WTC11 (cell line): ENCODE measurements at regions not wholly inside any gene's neighbourhood (a gene's known extent, or its start where the extent isn't known, plus 50 kb on each side); places are given as distances from the start of the nearest gene placed in this dataset.
A peak's percentile ranks its signal among the peaks of the same experiment; 100 is the strongest.
"Not testable (repeated sequence)": the region's sequence is repeated elsewhere in the genome, so short reads cannot be mapped to it uniquely, and the experiment has no call there.

Experiments
- ATAC-seq: fragments of 200-7000 bp; cut with Tn5 transposase; 2 replicates; pipeline ENCODE4 v1.10.0; 2021; ENCODE audit warnings: mild to moderate bottlenecking, moderate library complexity
- CTCF ChIA-PET: fragments of 300-600 bp; sonication (Branson Sonifier 250); formaldehyde crosslinking; loops from one replicate; lab custom pipeline; 2021; ENCODE audit warnings: antibody characterized with exemption; lab: Charles Lee
- POLR2A ChIA-PET: fragments of 350-600 bp; sonication (Branson Sonifier 250); formaldehyde crosslinking; loops from one replicate; lab custom pipeline; 2021; ENCODE audit warnings: antibody characterized with exemption; lab: Charles Lee
- DNase-seq: peaks from one replicate; pipeline ENCODE4 v3.0.0; 2021; ENCODE audit warnings: low spot score
- H3K27ac Mint-ChIP-seq: 2 replicates; pipeline ENCODE4 v1.8.0; 2021; ENCODE audit warnings: mixed read lengths
- H3K27me3 Mint-ChIP-seq: 2 replicates; pipeline ENCODE4 v1.8.0; 2021; ENCODE audit warnings: low read depth, mild to moderate bottlenecking, moderate library complexity, mixed read lengths
- H3K36me3 Mint-ChIP-seq: 2 replicates; pipeline ENCODE4 v1.8.0; 2021; ENCODE audit warnings: mixed read lengths
- H3K4me1 Mint-ChIP-seq: 2 replicates; pipeline ENCODE4 v1.8.0; 2022; ENCODE audit warnings: mixed read lengths
- H3K4me3 Mint-ChIP-seq: 2 replicates; pipeline ENCODE4 v1.8.0; 2021; ENCODE audit warnings: mild to moderate bottlenecking, moderate library complexity, mixed read lengths
- H3K9me3 Mint-ChIP-seq: 2 replicates; pipeline ENCODE4 v1.8.0; 2021; ENCODE audit warnings: mixed read lengths
- CREM ChIP-seq: sonication (generic); formaldehyde crosslinking; IDR thresholded peaks from 2 replicates; pipeline ENCODE4 v1.8.1; 2022; ENCODE audit warnings: mild to moderate bottlenecking, missing genetic modification reagents, moderate library complexity
- CTCF ChIP-seq: fragments of 200-600 bp; IDR thresholded peaks from 2 replicates; pipeline ENCODE4 v1.8.0; 2022; ENCODE audit warnings: antibody characterized with exemption
- E2F4 ChIP-seq: sonication (generic); formaldehyde crosslinking; IDR thresholded peaks from 2 replicates; pipeline ENCODE4 v1.8.1; 2022; ENCODE audit warnings: low read depth, mild to moderate bottlenecking, moderate library complexity, missing genetic modification reagents, borderline replicate concordance
- ESRRA ChIP-seq: sonication (generic); formaldehyde crosslinking; IDR thresholded peaks from 2 replicates; pipeline ENCODE4 v1.8.1; 2022; ENCODE audit warnings: mild to moderate bottlenecking, missing genetic modification reagents, borderline replicate concordance
- ETV6 ChIP-seq: sonication (generic); formaldehyde crosslinking; IDR thresholded peaks from 2 replicates; pipeline ENCODE4 v1.8.1; 2022; ENCODE audit warnings: mild to moderate bottlenecking, missing genetic modification reagents
- FOXK1 ChIP-seq: sonication (generic); formaldehyde crosslinking; IDR thresholded peaks from 2 replicates; pipeline ENCODE4 v1.8.0; 2022; ENCODE audit warnings: mild to moderate bottlenecking, moderate library complexity, missing genetic modification reagents
- GABPB1 ChIP-seq: sonication (generic); formaldehyde crosslinking; IDR thresholded peaks from 2 replicates; pipeline ENCODE4 v1.8.1; 2023; ENCODE audit warnings: mild to moderate bottlenecking, missing genetic modification reagents
- GTF2I ChIP-seq: fragments of 250-450 bp; sonication (Bioruptor Pico); conservative IDR thresholded peaks from 2 replicates; pipeline ENCODE4 v1.4.0; 2021; ENCODE audit warnings: mild to moderate bottlenecking
- HMGA2 ChIP-seq: fragments of 250-450 bp; sonication (Bioruptor Pico); IDR thresholded peaks from 2 replicates; pipeline ENCODE4 v1.4.0; 2021; ENCODE audit warnings: mild to moderate bottlenecking, moderate library complexity
- IRF1 ChIP-seq: sonication (generic); formaldehyde crosslinking; IDR thresholded peaks from 2 replicates; pipeline ENCODE4 v1.8.0; 2023; ENCODE audit warnings: missing genetic modification reagents
- IRF2 ChIP-seq: sonication (generic); formaldehyde crosslinking; IDR thresholded peaks from 2 replicates; pipeline ENCODE4 v1.8.0; 2022; ENCODE audit warnings: low read depth, missing genetic modification reagents, borderline replicate concordance
- JAZF1 ChIP-seq: fragments of 250-450 bp; sonication (Bioruptor Pico); IDR thresholded peaks from 2 replicates; pipeline ENCODE4 v1.9.0; 2021; ENCODE audit warnings: moderate library complexity, mild to moderate bottlenecking, inconsistent platforms
- NR2C2 ChIP-seq: sonication (generic); formaldehyde crosslinking; IDR thresholded peaks from 2 replicates; pipeline ENCODE4 v1.8.0; 2022; ENCODE audit warnings: mild to moderate bottlenecking, missing genetic modification reagents
- NR3C1 ChIP-seq: sonication (generic); formaldehyde crosslinking; conservative IDR thresholded peaks from 2 replicates; pipeline ENCODE4 v1.8.1; 2023; ENCODE audit warnings: low read depth, mild to moderate bottlenecking, missing genetic modification reagents
- PRRX2 ChIP-seq: fragments of 250-450 bp; sonication (Bioruptor Pico); IDR thresholded peaks from 2 replicates; pipeline ENCODE4 v1.8.0; 2021; ENCODE audit warnings: mild to moderate bottlenecking
- SOX15 ChIP-seq: fragments of 250-450 bp; sonication (Bioruptor Pico); IDR thresholded peaks from 2 replicates; pipeline ENCODE4 v1.9.0; 2021; ENCODE audit warnings: mild to moderate bottlenecking
- SP1 ChIP-seq: sonication (generic); formaldehyde crosslinking; conservative IDR thresholded peaks from 2 replicates; pipeline ENCODE4 v1.8.1; 2022; ENCODE audit warnings: missing genetic modification reagents
- USF1 ChIP-seq: sonication (generic); formaldehyde crosslinking; IDR thresholded peaks from 2 replicates; pipeline ENCODE4 v1.8.0; 2022; ENCODE audit warnings: mild to moderate bottlenecking, missing genetic modification reagents
- ZBTB43 ChIP-seq: sonication (generic); formaldehyde crosslinking; IDR thresholded peaks from 2 replicates; pipeline ENCODE4 v1.8.1; 2023; ENCODE audit warnings: mild to moderate bottlenecking, missing genetic modification reagents
- ZNF281 ChIP-seq: sonication (generic); formaldehyde crosslinking; IDR thresholded peaks from 2 replicates; pipeline ENCODE4 v1.8.0; 2023; ENCODE audit warnings: mild to moderate bottlenecking, missing genetic modification reagents
- ZNF317 ChIP-seq: sonication (generic); formaldehyde crosslinking; IDR thresholded peaks from 2 replicates; pipeline ENCODE4 v1.8.1; 2023; ENCODE audit warnings: low read depth, mild to moderate bottlenecking, moderate library complexity, missing genetic modification reagents, borderline replicate concordance
- ZNF416 ChIP-seq: fragments of 250-450 bp; sonication (Bioruptor Pico); IDR thresholded peaks from 2 replicates; pipeline ENCODE4 v1.9.0; 2021; ENCODE audit warnings: mild to moderate bottlenecking, inconsistent platforms
- TF ChIP-seq, protein P1 (sequence below): sonication (generic); formaldehyde crosslinking; IDR thresholded peaks from 2 replicates; pipeline ENCODE4 v1.8.1; 2023; ENCODE audit warnings: mild to moderate bottlenecking, missing genetic modification reagents, moderate library complexity
- TF ChIP-seq, protein P2 (sequence below): sonication (generic); formaldehyde crosslinking; IDR thresholded peaks from 2 replicates; pipeline ENCODE4 v1.8.1; 2022; ENCODE audit warnings: mild to moderate bottlenecking, moderate library complexity, missing genetic modification reagents

DNA sequence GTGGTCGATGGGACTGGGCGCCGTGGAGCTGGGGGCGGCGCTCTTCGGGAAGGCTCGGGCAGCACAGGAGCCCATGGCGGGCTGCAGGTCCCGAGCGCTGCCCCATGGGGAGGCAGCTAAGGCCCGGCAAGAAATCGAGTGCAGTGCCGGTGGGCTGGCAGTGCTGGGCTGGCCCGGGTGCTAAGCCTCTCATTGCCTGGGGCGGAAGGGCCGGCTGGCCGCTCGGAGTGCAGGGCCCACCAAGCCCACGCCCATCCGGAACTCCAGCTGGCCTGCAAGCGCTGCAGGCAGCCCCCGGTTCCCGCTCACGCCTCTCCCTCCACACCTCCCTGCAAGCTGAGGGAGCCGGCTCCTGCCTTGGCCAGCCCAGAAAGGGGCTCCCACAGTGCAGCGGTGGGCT, 748.4 kb upstream of the NRXN1 start:
- Mint-ChIP-seq H3K36me3 (peaks cover 3% of the 10 kb centered on the region), H3K4me1 (no peaks in the 10 kb centered on the region), H3K27ac (no peak overlapping the region), H3K4me3 (no peak overlapping the region), H3K27me3 (no peaks in the 10 kb centered on the region), H3K9me3 (peaks cover 5% of the 10 kb centered on the region)
- ATAC-seq (no peak), DNase-seq (no peak)
- ChIA-PET CTCF (no interaction called here), POLR2A (no interaction called here)
- TF ChIP-seq USF1 (CRISPR knock-in tag) = no peak
- TF ChIP-seq, protein P1, sequence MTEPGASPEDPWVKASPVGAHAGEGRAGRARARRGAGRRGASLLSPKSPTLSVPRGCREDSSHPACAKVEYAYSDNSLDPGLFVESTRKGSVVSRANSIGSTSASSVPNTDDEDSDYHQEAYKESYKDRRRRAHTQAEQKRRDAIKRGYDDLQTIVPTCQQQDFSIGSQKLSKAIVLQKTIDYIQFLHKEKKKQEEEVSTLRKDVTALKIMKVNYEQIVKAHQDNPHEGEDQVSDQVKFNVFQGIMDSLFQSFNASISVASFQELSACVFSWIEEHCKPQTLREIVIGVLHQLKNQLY (CRISPR knock-in tag) = no peak
- no peak for TF ChIP-seq NR3C1
- TF ChIP-seq ZNF317 = no peak
- no peak for TF ChIP-seq IRF1 (CRISPR knock-in tag)
- TF ChIP-seq, protein P2, sequence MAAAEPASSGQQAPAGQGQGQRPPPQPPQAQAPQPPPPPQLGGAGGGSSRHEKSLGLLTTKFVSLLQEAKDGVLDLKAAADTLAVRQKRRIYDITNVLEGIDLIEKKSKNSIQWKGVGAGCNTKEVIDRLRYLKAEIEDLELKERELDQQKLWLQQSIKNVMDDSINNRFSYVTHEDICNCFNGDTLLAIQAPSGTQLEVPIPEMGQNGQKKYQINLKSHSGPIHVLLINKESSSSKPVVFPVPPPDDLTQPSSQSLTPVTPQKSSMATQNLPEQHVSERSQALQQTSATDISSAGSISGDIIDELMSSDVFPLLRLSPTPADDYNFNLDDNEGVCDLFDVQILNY (CRISPR knock-in tag) = no peak
- no peak for TF ChIP-seq SP1
- TF ChIP-seq CREM = no peak
- no peak for TF ChIP-seq IRF2 (CRISPR knock-in tag)
- TF ChIP-seq ZBTB43 = no peak
- no peak for TF ChIP-seq HMGA2 (CRISPR knock-in tag)
- no peak for TF ChIP-seq NR2C2 (CRISPR knock-in tag)
- no peak for TF ChIP-seq GABPB1 (CRISPR knock-in tag)
- no peak for TF ChIP-seq SOX15 (CRISPR knock-in tag)
- no peak for TF ChIP-seq PRRX2 (CRISPR knock-in tag)
- no peak for TF ChIP-seq FOXK1 (CRISPR knock-in tag)
- TF ChIP-seq ESRRA (CRISPR knock-in tag) = no peak

DNA sequence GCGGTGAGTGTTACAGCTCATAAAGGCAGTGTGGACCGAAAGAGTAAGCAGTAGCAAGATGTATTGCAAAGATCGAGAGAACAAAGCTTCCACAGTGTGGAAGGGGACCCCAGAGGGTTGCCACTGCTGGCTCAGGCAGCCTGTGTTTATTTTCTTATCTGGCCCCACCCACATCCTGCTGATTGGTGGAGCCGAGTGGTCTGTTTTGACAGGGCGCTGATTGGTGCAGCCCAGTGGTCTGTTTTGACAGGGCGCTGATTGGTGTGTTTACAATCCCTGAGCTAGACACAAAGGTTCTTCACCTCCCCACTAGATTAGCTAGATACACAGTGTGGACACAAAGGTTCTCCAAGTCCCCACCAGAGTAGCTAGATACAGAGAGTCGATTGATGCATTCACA, 747.8 kb upstream of the NRXN1 start:
- H3K4me3 Mint-ChIP-seq, ATAC-seq, H3K4me1 Mint-ChIP-seq, POLR2A ChIA-PET, H3K27me3 Mint-ChIP-seq, DNase-seq, CTCF ChIA-PET, H3K36me3 Mint-ChIP-seq: not testable (repeated sequence)
- H3K9me3 Mint-ChIP-seq = peaks cover 11% of the 10 kb centered on the region
- 0 out of 2 replicates have a peak overlapping the region, but pooled peaks have one; percentile 20 for H3K27ac Mint-ChIP-seq

GRCh38 chr2:51778806-51779205, 746.9 kb upstream of the NRXN1 start:
- Mint-ChIP-seq H3K36me3 (peaks cover 18% of the 10 kb centered on the region), H3K27me3 (no peaks in the 10 kb centered on the region; the same call in 1 of the 2 replicates), H3K4me1 (no peaks in the 10 kb centered on the region), H3K9me3 (peaks cover 19% of the 10 kb centered on the region), H3K27ac (no peak overlapping the region), H3K4me3 (no peak overlapping the region)
- DNase-seq (no peak), ATAC-seq (no peak)
- ChIA-PET CTCF (no interaction called here), POLR2A (no interaction called here)
- TF ChIP-seq ZNF281 = no peak
- TF ChIP-seq GTF2I (CRISPR knock-in tag) = no peak
- TF ChIP-seq ZNF416 = no peak
- TF ChIP-seq SP1 = no peak
- TF ChIP-seq ETV6 = no peak
- TF ChIP-seq JAZF1 (CRISPR knock-in tag) = no peak
- TF ChIP-seq E2F4 (CRISPR knock-in tag) = no peak
- TF ChIP-seq ESRRA (CRISPR knock-in tag) = no peak
- TF ChIP-seq CTCF = no peak
